Mucosa of gallbladder (tissue), 1 donor: ENCODE measurements at regions not wholly inside any gene's neighbourhood (a gene's known extent, or its start where the extent isn't known, plus 50 kb on each side); places are given as distances from the start of the nearest gene placed in this dataset.
"Not testable (repeated sequence)": the region's sequence is repeated elsewhere in the genome, so short reads cannot be mapped to it uniquely, and the experiment has no call there.

Experiments used
- DNase-seq: peaks from one replicate; pipeline ENCODE4 v3.0.0-alpha.2; 2020; ENCODE audit warnings: low spot score
- donor health status: DM: no; HTN: no; CAD: no.

- DNase-seq = not testable (repeated sequence)
Measured at GRCh38 chr21:5065240-5066211, 5455.9 kb upstream of the TPTE start.

GRCh38 chr21:5066682-5067251, 5454.6 kb upstream of the TPTE start:
- not testable (repeated sequence) for DNase-seq

- DNase-seq = not testable (repeated sequence)
Measured at GRCh38 chr21:5067326-5068048, 5453.9 kb upstream of the TPTE start.

GRCh38 chr21:5068649-5069048, 5452.7 kb upstream of the TPTE start:
- DNase-seq = not testable (repeated sequence)

GRCh38 chr21:5071180-5071579, 5450.2 kb upstream of the TPTE start:
- not testable (repeated sequence) for DNase-seq

- not testable (repeated sequence) for DNase-seq
Measured at GRCh38 chr21:5076854-5077253, 5444.5 kb upstream of the TPTE start.

- DNase-seq = not testable (repeated sequence)
Measured at GRCh38 chr21:5079361-5079760, 5442.0 kb upstream of the TPTE start.

- DNase-seq = not testable (repeated sequence)
Measured at GRCh38 chr21:5080015-5080414, 5441.4 kb upstream of the TPTE start.

GRCh38 chr21:5084246-5084645, 5437.1 kb upstream of the TPTE start:
- DNase-seq = not testable (repeated sequence)

- DNase-seq = peak; percentile 15
Measured at GRCh38 chr21:5085456-5085855, 5435.9 kb upstream of the TPTE start.

GRCh38 chr21:5086416-5086815, 5435.0 kb upstream of the TPTE start:
- DNase-seq = peak; percentile 17

- DNase-seq = not testable (repeated sequence)
Measured at GRCh38 chr21:5088820-5089219, 5432.6 kb upstream of the TPTE start.

GRCh38 chr21:5089399-5090089, 5431.8 kb upstream of the TPTE start:
- not testable (repeated sequence) for DNase-seq

- DNase-seq = not testable (repeated sequence)
Measured at GRCh38 chr21:5090132-5091079, 5431.0 kb upstream of the TPTE start.

- not testable (repeated sequence) for DNase-seq
Measured at GRCh38 chr21:5091274-5091673, 5430.1 kb upstream of the TPTE start.

- peak; percentile 11 for DNase-seq
Measured at GRCh38 chr21:5095628-5096027, 5425.8 kb upstream of the TPTE start.

- not testable (repeated sequence) for DNase-seq
Measured at GRCh38 chr21:5098010-5098743, 5423.2 kb upstream of the TPTE start.

- not testable (repeated sequence) for DNase-seq
Measured at GRCh38 chr21:5100604-5101174, 5420.7 kb upstream of the TPTE start.

- DNase-seq = peak; percentile 43
Measured at GRCh38 chr21:5101749-5102148, 5419.6 kb upstream of the TPTE start.
